ENCODE measurements at regions not wholly inside any gene's neighbourhood (a gene's known extent, or its start where the extent isn't known, plus 50 kb on each side); places are given as distances from the start of the nearest gene placed in this dataset.

- Histone ChIP-seq H3K4me3 (no peak overlapping the region), H3K4me2 (ENCODE audit: insufficient read depth, low read length) (no peak overlapping the region), H3K9me1 (ENCODE audit: control insufficient read depth, insufficient read depth, low read length) (no peaks in the 10 kb centered on the region), H3K79me2 (ENCODE audit: control insufficient read depth, insufficient read depth, low read length) (no peaks in the 10 kb centered on the region), H3K9me3 (replicated peaks; ENCODE audit: control insufficient read depth, insufficient read depth, low read depth, low read length) (no peaks in the 10 kb centered on the region), H3K4me1 (replicated peaks in 1 of 2; ENCODE audit: control insufficient read depth in 2 of 2, insufficient read depth in 2 of 2, low read length in 2 of 2) (no peaks in the 10 kb centered on the region), H3K9ac (ENCODE audit: insufficient read depth in 1 of 2, low read depth in 2 of 2, low read length in 2 of 2) (no peak overlapping the region), H3K27ac (ENCODE audit: extremely low read depth, low read depth, low read length) (no peak overlapping the region), H2AFZ (ENCODE audit: low read depth, low read length) (no peak overlapping the region), H4K20me1 (replicated peaks; ENCODE audit: control insufficient read depth, insufficient read depth, low read length) (no peaks in the 10 kb centered on the region), H3K27me3 (ENCODE audit: control insufficient read depth in 2 of 2, insufficient read depth in 2 of 2, low read length in 2 of 2) (no peaks in the 10 kb centered on the region), H3K36me3 (ENCODE audit: control insufficient read depth, insufficient read depth, low read length) (no peaks in the 10 kb centered on the region)
- BruUV-seq (replicated peaks), result no TSS peak
- no peak for DNase-seq (ENCODE audit: extremely low read depth in 1 of 4, low spot score in 3 of 4)
- in situ Hi-C loops (cut with MboI) (no loop called here), intact Hi-C loops (cut with micrococcal nuclease) (no loop called here)
- no peak for ATAC-seq
- ChIA-PET CTCF (ENCODE audit: low intra/inter-chr PET ratio) (no interaction called here), POLR2A (no interaction called here)
- FAIRE-seq, result no peak
- no peak for TF ChIP-seq ATF2 (CRISPR knock-in tag; IDR thresholded peaks at IDR 0.05)
- TF ChIP-seq TCF7 (IDR thresholded peaks at IDR 0.05; ENCODE audit: borderline replicate concordance), result no peak
- TF ChIP-seq FOXA3 (CRISPR knock-in tag; conservative IDR thresholded peaks at IDR 0.05 in 1 of 2, IDR thresholded peaks at IDR 0.05 in 1 of 2), result no peak
- no peak for TF ChIP-seq HINFP (tag; conservative IDR thresholded peaks at IDR 0.05; ENCODE audit: low read depth)
- no peak for TF ChIP-seq TEAD2 (tag; IDR thresholded peaks at IDR 0.05)
- TF ChIP-seq POLR3G (IDR thresholded peaks at IDR 0.05; ENCODE audit: extremely low read depth, insufficient read length, insufficient replicate concordance), result no peak
- TF ChIP-seq ZKSCAN3 (CRISPR knock-in tag; IDR thresholded peaks at IDR 0.05), result no peak
- no peak for TF ChIP-seq YY1 (IDR thresholded peaks at IDR 0.05; ENCODE audit: borderline replicate concordance in 1 of 3, control insufficient read depth in 1 of 3, extremely low read depth in 1 of 3, insufficient read depth in 3 of 3, insufficient read length in 1 of 3, insufficient replicate concordance in 2 of 3, low read depth in 1 of 3, low read length in 2 of 3)
These were observed 232.3 kb downstream of the COL12A1 start for GRCh38 chr6:74973591-74973990.

Measured in K562 (cell line).